ENCODE measurements at regions not wholly inside any gene's neighbourhood (a gene's known extent, or its start where the extent isn't known, plus 50 kb on each side); places are given as distances from the start of the nearest gene placed in this dataset.

DNA sequence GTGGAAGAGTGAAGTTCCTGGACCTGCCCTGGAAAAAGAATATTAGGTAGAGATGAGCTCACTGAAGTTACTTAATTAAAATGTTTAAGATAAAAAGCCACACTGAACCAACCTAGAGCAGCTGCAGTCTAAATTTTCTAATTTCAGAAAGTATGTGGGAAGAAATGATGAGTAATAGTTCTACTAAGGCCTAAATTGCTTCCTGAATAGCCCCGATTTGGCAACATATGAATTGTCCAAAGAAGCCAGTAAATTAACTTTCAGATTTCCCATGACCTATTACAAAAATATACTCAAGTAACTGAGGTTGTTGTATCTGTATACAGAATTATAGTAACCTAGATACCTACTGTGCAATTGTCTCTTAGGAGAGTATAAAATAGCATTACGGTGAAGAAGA lies 312.6 kb downstream of the IPMK start:
- Histone ChIP-seq H3K4me1 (ENCODE audit: insufficient read depth, low read length, poor library complexity, severe bottlenecking) (no peaks in the 10 kb centered on the region), H4K20me1 (ENCODE audit: insufficient read depth, low read length) (no peaks in the 10 kb centered on the region), H3K27ac (ENCODE audit: low read depth, low read length, poor library complexity, severe bottlenecking) (no peak overlapping the region), H3K9me2 (ENCODE audit: insufficient read depth, low read length) (no peaks in the 10 kb centered on the region), H3K4me3 (ENCODE audit: low read depth, low read length, poor library complexity, severe bottlenecking) (no peak overlapping the region), H3K79me2 (ENCODE audit: insufficient read depth, low read depth, low read length) (no peaks in the 10 kb centered on the region), H2AFZ (ENCODE audit: low read length) (no peak overlapping the region), H3K4me2 (ENCODE audit: low read length) (no peak overlapping the region), H3K36me3 (ENCODE audit: insufficient read depth, low read length) (no peaks in the 10 kb centered on the region), H3K9me3 (ENCODE audit: low read length) (no peaks in the 10 kb centered on the region)
- ChIA-PET POLR2A (no interaction called here), CTCF (ENCODE audit: unreplicated experiment) (no interaction called here)
- no peak for DNase-seq (ENCODE audit: low spot score)
- no TSS peak for BruUV-seq (replicated peaks)
- TF ChIP-seq EZH2phosphoT487 (IDR thresholded peaks at IDR 0.05; ENCODE audit: borderline replicate concordance, low read depth, low read length), result no peak
- TF ChIP-seq, protein P1, sequence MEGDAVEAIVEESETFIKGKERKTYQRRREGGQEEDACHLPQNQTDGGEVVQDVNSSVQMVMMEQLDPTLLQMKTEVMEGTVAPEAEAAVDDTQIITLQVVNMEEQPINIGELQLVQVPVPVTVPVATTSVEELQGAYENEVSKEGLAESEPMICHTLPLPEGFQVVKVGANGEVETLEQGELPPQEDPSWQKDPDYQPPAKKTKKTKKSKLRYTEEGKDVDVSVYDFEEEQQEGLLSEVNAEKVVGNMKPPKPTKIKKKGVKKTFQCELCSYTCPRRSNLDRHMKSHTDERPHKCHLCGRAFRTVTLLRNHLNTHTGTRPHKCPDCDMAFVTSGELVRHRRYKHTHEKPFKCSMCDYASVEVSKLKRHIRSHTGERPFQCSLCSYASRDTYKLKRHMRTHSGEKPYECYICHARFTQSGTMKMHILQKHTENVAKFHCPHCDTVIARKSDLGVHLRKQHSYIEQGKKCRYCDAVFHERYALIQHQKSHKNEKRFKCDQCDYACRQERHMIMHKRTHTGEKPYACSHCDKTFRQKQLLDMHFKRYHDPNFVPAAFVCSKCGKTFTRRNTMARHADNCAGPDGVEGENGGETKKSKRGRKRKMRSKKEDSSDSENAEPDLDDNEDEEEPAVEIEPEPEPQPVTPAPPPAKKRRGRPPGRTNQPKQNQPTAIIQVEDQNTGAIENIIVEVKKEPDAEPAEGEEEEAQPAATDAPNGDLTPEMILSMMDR (conservative IDR thresholded peaks at IDR 0.05; ENCODE audit: low read length), result no peak
- intact Hi-C loops (cut with micrococcal nuclease; ENCODE audit: unreplicated experiment), result no loop called here

DNA sequence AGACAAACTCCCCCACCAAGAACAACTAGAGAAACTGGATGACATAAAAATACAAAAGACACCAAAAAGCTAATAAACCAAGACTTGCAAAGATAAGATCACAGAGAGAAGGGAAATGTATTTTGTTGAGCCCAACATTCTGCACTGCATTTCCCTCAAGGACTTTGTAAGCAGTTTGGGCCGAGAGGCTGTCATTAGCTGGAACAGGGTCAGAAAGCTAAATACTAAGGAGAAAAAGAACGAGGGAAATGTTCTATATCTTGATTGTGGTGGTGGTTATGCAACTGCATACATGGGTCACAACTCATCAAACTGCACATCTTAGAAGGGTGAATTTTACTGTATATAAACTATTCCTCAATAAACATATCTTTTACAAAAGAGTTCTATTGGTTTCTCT lies 315.0 kb downstream of the IPMK start:
- ChIA-PET CTCF (ENCODE audit: unreplicated experiment) (interaction anchor here (0.6 kb wide), 1 partner anchor 1625 kb away, joined by 3 read pairs; no protein-coding TSS in a partner anchor), POLR2A (interaction anchor here (0.9 kb wide), 1 partner anchor 63 kb away, joined by 3 read pairs; no protein-coding TSS in a partner anchor)
- TF ChIP-seq, protein P1 (conservative IDR thresholded peaks at IDR 0.05; ENCODE audit: low read length), result no peak
- no peak for TF ChIP-seq EZH2phosphoT487 (IDR thresholded peaks at IDR 0.05; ENCODE audit: borderline replicate concordance, low read depth, low read length)
- intact Hi-C loops (cut with micrococcal nuclease; ENCODE audit: unreplicated experiment), result no loop called here
- Histone ChIP-seq H3K4me1 (ENCODE audit: insufficient read depth, low read length, poor library complexity, severe bottlenecking) (no peaks in the 10 kb centered on the region), H3K9me2 (ENCODE audit: insufficient read depth, low read length) (no peaks in the 10 kb centered on the region), H2AFZ (ENCODE audit: low read length) (no peak overlapping the region), H3K4me3 (ENCODE audit: low read depth, low read length, poor library complexity, severe bottlenecking) (no peak overlapping the region), H3K27ac (ENCODE audit: low read depth, low read length, poor library complexity, severe bottlenecking) (no peak overlapping the region), H3K79me2 (ENCODE audit: insufficient read depth, low read depth, low read length) (no peaks in the 10 kb centered on the region), H4K20me1 (ENCODE audit: insufficient read depth, low read length) (no peaks in the 10 kb centered on the region), H3K36me3 (ENCODE audit: insufficient read depth, low read length) (no peaks in the 10 kb centered on the region), H3K4me2 (ENCODE audit: low read length) (no peak overlapping the region), H3K9me3 (ENCODE audit: low read length) (no peaks in the 10 kb centered on the region)
- no TSS peak for BruUV-seq (replicated peaks)
- DNase-seq (ENCODE audit: low spot score), result no peak

DNA sequence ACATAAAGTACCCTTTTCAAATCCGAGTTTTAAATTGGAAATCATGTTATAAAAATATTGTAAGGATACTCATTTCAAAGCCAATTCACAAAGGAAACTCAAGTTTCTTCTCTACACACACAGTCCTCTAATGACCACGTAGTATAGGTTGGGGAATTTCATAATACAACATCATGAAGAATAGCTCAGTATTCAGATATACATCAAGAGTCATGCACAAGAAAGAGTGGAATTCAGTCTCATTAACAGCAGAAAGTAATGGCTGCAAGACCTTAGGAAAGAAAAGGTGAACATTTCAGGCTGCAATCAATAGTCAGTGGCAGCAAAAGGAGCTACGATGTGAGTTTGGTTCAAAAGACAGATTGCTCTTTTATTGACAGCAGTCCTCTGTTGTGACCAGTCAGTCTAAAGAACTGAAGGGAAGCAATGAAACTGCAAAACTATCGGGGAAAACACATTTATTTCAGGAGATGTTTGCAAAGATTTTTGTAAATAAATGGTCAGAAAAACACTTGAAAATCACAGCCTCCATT lies 317.2 kb downstream of the IPMK start:
- Histone ChIP-seq H4K20me1 (ENCODE audit: insufficient read depth, low read length) (no peaks in the 10 kb centered on the region), H3K4me1 (ENCODE audit: insufficient read depth, low read length, poor library complexity, severe bottlenecking) (no peaks in the 10 kb centered on the region), H3K36me3 (ENCODE audit: insufficient read depth, low read length) (no peaks in the 10 kb centered on the region), H3K4me3 (ENCODE audit: low read depth, low read length, poor library complexity, severe bottlenecking) (no peak overlapping the region), H3K79me2 (ENCODE audit: insufficient read depth, low read depth, low read length) (no peaks in the 10 kb centered on the region), H3K9me2 (ENCODE audit: insufficient read depth, low read length) (no peaks in the 10 kb centered on the region), H3K4me2 (ENCODE audit: low read length) (no peak overlapping the region), H2AFZ (ENCODE audit: low read length) (no peak overlapping the region), H3K9me3 (ENCODE audit: low read length) (no peaks in the 10 kb centered on the region), H3K27ac (ENCODE audit: low read depth, low read length, poor library complexity, severe bottlenecking) (no peak overlapping the region)
- ChIA-PET CTCF (ENCODE audit: unreplicated experiment) (no interaction called here), POLR2A (interaction anchor here (0.7 kb wide), 2 partner anchors 50 to 1098 kb away, joined by 3 to 4 read pairs; no protein-coding TSS in a partner anchor)
- TF ChIP-seq, protein P1 (conservative IDR thresholded peaks at IDR 0.05; ENCODE audit: low read length), result no peak
- no peak for TF ChIP-seq EZH2phosphoT487 (IDR thresholded peaks at IDR 0.05; ENCODE audit: borderline replicate concordance, low read depth, low read length)
- no TSS peak for BruUV-seq (replicated peaks)
- no peak for DNase-seq (ENCODE audit: low spot score)
- intact Hi-C loops (cut with micrococcal nuclease; ENCODE audit: unreplicated experiment), result no loop called here
